Inferior parietal cortex (tissue), 1 donor: ENCODE measurements at regions not wholly inside any gene's neighbourhood (a gene's known extent, or its start where the extent isn't known, plus 50 kb on each side); places are given as distances from the start of the nearest gene placed in this dataset.

Experiments used
- DNase-seq: peaks from one replicate; pipeline ENCODE4 v3.0.0-alpha.2; 2016; ENCODE audit errors: extremely low spot score

DNA sequence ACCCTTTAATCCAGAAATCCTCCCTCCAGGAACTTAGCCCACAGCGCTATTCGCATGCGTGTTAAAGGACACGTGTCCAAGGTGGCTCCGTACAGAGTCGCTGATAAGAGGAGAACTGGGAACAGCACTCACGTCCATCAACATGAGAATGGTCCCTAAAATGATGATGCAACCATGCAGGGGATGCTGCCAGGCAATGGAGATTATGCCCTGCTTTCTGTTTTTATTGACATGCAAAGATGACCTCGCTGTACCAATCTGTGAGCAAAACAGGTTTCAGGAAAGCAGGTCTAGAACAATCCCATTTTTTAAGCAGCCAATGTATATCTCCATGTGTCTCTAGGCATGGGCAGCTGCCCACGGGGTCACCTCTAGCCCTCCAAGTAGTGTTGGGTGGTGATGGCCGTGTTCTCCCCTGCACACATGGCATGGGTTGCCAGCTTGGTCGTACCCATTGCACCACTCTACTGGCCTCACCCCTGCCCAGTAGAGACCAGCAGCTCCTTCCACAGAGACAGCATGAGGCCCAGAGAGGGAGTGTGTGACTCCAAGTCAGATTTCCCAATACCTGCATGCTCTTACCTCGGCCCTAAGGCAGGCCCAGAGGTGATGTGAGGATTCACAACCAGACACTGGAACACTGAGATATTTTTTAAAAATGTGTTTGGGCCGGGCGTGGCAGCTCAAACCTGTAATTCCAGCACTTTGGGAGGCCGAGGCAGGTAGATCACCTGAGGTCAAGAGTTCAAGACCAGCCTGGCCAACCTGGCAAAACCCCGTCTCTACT, 68.3 kb upstream of the LINC01488 start:
- DNase-seq = no peak

DNA sequence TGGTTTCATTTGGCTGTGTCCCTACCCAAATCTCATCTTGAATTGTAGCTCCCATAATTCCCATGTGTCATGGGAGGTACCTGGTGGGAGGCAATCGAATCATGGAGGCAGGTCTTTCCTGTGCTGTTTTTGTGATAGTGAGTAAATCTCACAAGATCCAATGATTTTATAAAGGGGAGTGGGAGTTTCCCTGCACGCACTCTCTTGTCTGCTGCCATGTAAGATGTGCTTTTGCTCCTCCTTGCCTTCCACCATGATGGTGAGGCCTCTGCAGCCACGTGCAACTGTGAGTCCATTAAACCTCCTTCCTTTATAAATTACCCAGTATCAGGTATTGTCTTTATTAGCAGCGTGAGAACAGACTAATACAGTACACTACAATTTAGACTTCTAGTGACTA, 67.5 kb upstream of the LINC01488 start:
- DNase-seq = no peak

DNA sequence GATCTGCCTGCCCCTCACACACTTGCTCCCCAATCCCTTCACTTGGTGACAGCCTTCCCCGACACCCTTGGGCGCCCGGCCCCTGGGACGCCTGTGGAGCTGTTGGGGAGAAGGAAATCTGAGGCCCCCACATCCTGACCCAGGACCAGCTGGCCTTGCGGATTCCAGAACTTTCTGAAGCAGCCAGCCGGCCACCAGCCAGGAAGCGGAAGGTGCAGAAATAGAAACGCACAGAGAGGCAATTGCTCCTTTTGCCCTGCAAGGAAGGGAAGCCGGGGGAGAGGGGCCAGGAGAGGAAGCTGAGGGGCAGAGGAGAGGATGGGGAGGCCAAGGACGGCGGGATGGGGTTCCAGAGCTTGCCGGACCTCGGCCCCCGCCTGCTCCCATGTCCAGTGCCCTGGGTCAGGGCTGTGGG, 66.7 kb upstream of the LINC01488 start:
- DNase-seq = no peak

DNA sequence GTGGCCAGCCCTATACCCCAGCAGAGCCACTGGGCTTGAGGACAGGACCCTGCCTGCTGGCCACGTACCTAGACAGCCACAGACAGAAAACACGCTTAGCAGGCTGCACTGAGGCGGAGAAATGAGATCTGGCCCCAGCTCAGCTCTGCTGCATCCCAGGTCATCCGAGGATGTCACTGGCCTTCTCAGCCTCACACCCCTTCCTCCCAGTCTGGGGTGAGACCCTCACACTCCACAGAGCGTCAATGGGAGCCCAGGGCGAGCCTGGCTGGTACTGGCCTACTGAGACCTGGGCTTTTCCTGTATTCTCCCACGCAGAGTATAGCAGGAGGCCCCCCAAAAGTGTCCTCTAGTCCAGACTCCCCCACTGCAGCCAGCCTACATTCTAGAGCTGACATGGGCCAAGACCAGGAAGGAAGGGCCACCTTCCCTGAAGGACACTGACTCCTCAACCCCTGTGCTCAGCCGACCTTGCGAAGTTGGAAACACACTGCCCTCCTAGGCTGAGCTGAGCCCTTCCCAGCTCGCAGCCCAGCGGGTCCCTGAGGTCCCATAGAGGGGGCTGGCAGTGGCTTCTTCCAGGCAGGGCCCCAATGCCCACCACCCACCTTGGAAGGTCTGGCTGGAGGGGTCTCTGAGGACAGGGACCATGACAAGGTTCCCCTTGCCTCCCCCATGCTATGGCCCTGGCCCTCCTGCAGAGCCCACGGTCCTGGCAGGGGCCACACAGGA, 65.9 kb upstream of the LINC01488 start:
- DNase-seq = no peak

DNA sequence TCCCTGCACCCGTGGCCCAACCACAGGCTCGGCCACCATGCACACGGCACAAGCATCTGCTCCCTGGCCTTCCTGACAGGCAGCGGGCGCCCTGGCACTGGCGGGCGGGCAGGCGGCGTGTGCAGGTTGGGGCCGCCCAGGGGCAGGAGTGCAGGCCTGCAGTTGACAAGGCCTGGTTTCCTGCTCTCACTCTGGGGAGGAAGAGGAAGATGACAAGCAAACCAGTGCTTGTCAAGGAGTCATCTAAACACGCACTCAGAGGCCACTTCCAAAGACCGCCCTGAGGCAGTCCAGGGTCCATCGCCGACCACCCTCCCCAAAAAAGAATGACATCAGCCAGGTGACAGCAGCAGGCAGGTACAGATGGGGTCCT, 65.3 kb upstream of the LINC01488 start:
- DNase-seq = no peak

DNA sequence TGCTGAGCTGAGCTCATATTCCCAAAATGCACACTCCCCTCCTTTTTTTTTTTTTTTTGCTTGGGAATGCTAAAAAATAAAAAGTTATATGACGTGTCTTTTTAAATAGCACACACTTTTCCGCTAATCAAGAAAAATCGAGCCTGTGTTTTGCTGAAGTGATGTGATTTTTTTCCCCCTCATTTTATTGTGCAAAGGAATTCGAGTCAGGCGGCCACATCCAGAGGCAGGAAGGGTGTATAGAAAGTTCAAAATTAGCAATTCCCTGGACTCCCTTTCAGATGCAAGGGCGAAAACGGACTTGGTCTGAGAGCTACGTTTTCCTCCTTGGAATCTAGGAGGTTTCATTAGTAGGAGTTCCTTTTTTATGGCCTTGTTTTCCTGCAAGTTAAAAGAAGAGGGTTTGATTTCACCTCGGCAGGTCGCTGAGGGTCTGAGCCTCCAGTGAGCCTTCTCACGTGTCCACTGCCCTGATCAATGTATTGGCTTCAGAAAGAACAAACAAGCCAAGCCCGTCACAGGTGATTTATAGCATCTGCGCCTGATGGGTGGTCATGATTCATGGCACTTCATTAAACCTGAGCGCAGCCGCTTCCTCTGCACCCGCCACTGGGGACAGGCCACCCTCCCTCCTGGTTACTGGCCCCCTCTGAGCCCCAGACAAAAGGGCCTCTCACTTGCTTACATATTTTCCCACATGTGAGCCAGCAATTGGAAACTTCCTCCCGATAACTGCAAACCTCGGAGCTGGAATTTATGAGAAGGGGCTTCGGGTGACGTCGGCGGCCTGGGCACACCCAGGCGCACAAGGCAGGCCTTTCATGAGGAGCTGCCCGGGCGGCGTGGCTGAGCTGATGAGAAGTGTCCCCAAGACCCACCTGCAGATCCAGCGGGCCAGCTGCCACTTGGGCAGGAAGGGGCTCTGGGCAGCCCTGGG, 64.4 kb upstream of the LINC01488 start:
- no peak for DNase-seq

DNA sequence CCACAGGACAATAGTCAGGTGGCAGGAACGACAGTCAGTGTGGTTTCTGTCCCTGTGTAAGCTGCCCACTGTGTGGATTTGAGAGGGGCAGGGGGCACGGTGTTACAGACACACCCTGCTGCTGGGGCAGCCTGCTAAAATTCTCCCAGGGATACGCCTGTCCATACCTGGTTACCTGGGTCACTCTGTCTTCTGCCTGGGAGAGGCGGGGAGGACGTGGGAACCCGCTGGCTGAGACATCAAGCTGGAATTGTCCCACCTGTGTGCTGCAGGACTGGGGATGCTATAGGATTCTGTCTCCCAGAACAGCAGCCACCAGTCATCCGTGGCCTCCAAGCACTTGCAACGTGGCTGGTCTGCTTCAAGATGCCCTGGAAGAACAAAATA, 63.8 kb upstream of the LINC01488 start:
- DNase-seq = no peak

DNA sequence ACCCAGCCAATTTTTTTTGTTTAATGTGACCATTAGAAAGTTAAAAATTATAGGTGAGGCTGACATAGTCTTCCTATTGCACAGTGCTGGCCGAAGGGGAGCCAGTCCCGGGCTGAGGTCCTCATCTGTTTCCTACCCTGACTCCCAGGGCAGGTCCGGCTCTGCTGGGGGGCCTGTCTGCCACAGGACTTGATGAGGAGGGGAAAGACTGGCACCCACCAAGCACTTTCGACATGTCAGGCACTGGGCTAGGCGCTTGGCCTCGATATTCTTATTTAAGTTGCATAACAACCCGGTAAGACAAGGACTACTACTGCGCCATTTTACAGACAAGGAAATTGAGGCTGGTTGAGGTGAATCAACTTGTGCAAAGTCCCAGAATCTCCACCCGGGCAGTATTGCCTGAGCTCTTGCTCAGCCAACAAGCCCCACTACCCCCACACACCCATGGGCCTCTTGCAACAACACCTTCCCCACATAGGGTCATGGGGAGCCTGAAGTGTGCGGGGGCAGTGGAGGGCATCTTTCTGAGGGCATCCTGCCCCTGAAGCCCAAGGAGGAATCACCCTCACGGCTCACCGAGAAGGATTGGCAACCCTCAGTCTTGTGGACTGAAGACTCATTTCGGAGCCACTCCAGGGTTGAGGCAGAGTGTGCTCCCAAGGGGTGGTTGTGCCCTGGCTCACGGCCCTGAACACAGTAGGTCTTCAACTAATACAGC, 62.7 kb upstream of the LINC01488 start:
- no peak for DNase-seq

DNA sequence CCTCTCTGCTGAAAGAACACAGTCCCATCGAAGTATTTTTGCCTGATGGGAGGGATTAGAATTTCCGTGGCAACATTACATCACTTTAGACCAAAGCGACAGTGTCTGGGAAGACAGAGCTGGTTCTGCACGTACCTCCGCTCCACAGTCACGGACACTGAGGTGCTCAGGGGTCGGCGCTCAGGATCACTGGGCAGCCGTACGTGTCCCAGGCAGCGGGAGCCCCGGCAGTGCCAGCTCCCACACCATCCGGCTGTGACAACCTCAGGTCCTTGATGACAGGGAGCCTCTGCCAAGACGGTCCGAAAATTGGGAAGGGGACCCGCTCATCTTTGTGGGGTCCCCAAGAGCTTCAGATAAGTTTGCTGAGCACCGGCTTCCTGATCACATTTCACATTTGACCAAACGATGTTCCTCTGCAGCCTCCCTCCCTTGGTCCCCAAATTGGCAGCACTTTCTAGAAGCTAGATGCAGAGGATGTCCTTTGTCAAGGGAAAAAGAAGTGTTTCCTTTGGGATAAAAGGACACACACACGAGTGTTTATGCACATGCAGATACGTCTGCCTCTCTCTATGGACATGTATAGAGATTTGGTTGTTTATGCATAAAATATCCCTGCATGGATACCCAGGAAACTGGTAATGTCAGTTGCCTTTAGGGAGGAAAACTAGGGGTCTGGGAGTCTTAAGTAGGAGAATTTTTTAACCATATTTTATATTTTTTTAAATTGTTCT, 61.6 kb upstream of the LINC01488 start:
- DNase-seq = no peak

DNA sequence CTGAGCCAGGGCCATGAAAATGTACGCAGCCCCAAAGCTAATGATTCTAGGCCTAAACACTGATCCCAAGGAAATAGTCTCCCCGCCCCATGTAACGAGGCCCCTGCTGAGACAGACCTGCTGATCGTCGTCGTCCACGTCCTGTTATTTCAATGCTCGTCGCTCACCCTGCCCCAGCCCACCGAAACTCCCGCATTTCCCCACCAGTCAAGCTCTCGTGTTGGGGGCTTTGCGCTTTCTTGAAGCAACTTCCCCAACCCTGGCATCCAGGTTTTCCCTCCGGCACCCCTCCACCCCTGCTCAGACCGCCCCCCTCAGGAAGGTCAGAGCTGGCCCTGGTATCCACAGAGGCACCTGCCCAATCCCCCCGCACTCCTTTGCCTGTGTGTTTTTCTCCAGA, 58.8 kb upstream of the LINC01488 start:
- DNase-seq = no peak

DNA sequence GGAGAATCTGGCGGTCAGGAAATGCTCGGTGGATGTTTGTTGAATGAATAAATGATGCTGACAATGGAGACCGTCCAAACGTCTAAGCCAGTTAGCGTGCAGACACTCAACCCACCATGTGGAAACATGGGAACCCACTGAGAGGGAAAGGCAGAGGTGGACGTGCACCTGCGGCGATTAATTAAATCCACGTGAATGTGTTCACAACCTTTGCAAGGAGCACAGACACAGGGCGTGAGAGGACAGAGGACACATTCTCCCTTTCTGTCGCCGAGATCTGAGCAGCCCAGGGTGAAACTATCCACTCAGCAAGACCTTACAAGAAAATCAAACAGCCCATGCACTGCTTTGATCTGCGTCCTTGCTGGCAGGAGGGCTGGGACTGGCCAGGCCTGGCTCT, 58.3 kb upstream of the LINC01488 start:
- DNase-seq = no peak

DNA sequence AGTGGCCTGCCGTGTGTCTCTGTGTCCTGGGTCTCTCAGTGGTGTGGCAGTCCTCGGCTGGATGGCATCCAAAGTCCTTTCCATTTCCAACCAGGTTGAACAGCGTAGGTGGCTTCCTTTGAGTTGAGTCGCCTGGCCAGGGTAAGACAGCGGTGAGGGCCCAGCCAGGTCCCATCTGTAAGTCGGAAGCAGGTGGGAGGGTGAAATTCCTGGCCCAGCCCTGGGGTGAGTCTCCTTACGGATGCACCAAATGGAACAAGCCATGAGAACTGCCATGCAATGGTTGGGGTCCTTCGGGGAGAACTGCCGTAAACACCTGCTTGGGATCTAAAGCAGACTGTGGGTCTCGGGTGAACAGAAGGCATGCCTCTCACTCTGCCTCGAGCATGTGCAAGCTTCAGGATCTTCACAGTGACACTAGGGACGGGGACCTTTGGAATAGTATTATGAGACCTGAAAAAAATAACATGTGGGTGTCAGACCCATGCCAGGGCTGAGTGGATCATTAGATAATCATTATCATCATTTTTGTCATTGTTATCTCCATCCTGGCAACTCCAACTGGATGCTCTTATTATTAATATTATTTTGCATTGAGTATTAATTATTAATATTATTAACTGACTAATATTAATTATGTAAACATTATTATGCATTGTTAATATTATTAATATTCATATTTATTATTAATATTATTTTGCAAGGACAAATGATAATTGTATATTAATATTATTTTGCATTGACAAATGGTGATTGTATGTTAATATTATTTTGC, 57.7 kb upstream of the LINC01488 start:
- no peak for DNase-seq

DNA sequence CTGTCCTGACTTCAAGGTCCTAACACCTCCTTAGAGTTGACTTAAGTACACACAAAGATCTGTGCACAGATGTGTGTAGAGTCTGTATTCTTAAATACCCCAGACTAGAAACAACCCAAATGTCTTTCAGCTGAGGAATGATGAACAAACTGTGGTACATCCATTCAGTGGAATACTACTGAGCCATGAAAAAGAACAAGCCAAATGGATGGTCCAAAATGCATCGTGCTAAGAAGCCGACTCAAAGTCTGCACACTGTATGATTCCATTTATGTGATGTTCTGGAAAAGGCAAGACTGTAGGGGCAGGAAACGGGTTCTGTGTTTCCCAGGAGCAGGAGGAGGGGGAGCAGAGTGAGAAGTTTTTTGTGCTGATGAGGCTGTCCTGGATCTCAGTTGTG, 56.7 kb upstream of the LINC01488 start:
- DNase-seq = no peak

DNA sequence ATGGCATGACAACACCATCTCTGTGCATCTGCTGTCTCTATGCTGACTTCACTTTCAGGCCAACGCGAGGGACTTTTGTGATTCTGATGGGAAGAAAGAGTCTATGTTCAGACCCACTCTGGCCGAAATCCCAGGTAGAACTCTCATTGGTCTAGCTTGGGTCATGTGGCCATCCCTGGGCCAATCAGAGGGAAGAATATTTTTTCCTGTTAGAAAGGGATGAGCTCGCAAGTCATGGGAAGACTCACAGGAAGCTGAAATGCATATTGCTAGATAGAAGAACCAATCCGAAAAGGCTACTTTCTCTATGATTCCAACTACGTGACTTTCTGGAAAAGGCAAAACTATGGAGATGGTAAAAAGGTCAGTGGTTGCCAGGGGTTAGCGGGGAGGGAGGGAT, 56.0 kb upstream of the LINC01488 start:
- no peak for DNase-seq

DNA sequence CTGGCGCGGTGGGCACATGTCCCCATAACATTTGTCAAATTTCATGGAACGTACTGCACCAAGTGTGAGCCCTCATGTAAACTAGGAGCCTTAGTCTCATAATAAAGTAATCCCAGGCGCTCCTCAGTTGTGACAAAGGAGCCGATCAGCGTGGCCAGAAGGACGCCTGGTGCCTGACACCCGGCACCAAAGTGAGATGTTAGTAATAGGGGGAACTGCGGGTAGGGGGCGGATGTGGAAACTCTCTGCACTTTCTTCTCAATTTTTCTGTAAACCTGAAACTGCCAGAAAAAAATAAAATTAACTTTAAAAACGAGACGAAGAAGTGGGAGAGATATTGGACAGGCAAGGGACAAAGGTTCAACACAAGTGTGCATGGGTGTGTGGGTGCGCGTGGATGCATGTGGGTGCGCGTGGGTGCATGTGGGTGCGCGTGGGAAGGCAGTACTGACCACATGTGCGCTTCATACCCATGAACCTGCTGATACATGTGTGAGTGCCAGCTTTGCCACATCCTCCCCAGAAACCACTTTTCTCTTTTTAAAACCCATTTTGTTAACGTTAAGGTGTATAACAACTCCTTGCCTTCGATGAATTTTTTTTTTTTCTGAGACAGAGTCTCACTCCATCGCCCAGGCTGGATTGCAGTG, 55.4 kb upstream of the LINC01488 start:
- DNase-seq = no peak

DNA sequence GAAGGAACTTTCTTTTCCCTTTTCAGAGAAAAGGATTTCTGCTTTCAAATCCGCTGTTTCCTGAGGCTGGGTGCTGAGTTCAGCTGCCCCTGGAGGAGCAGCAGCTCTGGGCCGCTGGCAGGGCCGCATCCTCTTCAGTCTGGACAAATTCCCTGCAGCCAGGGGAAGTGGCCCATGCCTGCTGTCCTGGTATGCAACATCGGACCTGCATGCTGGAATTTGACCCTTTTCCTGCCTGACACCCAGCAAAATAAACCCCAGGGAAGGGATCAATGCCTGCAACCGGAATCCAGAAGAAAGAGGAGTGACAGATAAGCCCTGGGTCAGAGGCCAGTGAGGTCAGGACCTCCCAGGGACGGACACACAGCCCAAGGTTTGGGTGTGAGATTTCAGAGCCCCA, 54.1 kb upstream of the LINC01488 start:
- no peak for DNase-seq

DNA sequence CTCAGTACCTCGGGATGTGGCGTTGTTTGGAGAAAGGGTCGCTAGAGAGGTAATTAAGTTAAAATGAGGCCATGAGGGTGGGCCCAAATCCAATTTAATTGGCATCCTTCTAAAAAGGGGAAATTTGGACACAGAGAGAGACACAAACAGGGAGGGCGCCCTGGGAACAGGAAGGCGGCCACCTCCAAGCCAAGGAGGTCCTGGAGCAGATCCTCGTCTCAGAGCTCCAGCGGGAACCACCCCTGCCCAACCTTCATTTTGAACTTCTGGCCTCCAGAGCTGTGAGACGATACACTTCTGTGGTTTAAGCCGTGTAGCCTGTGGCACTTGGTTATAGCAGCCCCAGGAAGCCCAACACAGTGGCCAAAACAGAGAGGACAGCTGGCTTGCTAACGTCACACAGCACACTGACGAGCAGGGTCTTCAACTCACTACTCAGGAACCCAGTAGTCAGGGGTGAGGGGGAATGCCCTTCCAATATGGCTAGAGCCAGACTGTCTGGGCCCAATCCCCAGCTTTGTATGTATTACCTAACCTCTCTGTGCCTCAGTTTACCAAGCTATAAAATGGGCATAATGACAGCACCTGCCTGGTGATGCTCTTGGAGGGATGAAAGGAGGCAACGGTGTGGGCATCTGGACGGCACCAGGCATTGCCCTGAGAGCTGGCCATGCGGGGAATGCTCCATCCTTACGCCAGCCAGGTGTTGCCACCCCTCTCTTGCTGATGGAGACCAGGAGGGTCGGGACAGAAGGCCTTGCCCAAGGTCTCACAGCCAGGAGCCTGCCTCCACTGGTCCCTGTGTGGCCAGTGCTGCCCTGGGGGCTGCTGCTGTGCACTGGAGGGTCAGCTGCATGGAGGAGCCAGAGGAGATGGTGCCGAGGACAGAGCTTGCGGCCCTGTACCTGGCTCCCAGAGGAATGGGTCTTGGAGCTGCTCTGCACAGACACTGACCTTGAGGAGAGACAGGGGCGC, 53.3 kb upstream of the LINC01488 start:
- DNase-seq = no peak

DNA sequence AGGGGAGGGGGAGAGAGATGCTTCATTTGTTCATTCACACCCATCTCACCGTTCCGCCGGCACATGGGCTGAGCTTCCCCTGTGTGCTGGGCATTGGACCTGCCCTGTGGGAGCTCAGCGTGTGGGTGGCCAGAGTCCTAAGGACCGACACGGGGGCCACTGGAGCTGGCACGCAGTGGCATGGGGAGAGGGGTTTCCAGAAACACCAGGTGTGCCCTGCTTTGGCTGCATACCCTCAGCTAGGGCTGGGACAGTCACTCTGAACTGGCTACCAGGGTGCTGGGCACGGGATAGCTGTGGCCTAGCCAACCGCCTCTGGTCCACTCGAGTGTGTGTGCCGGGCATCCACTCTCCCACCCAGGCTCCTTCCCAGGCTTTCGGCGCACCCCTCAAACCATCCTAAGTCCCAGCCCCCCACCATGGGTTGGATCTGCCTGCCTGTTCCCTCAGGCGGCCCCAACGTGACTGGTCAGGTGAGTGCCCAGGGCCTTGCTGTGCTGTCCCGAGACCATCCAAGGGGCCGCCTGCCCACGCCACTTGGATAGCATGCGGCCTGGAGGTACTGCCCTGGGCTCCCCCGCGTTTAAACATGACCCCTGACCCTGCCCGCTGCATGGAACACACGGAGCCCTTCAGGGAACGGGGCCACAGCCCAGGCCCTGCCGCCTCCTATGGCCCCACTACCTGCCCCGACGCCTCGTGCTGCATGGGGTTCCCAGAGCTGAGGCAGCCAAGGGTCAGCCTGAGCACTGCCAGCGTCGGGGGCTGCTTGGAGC, 51.6 kb upstream of the LINC01488 start:
- no peak for DNase-seq
